SW 1271 (cell line): ENCODE measurements at regions not wholly inside any gene's neighbourhood (a gene's known extent, or its start where the extent isn't known, plus 50 kb on each side); places are given as distances from the start of the nearest gene placed in this dataset.
"Not testable (repeated sequence)": the region's sequence is repeated elsewhere in the genome, so short reads cannot be mapped to it uniquely, and the experiment has no call there.

Source experiments
- DNase-seq, 2 experiments: peaks; one replicate each; lab custom pipeline; 2025; lab: John Stamatoyannopoulos, UW

- no peak for DNase-seq
Observed at GRCh38 chr12:91311081-91311480, 128.5 kb upstream of the DCN start.

- DNase-seq: no peak
Observed at GRCh38 chr12:91309450-91309849, 126.8 kb upstream of the DCN start.

- DNase-seq: no peak
Observed at GRCh38 chr12:91307957-91308670, 125.5 kb upstream of the DCN start.

DNA sequence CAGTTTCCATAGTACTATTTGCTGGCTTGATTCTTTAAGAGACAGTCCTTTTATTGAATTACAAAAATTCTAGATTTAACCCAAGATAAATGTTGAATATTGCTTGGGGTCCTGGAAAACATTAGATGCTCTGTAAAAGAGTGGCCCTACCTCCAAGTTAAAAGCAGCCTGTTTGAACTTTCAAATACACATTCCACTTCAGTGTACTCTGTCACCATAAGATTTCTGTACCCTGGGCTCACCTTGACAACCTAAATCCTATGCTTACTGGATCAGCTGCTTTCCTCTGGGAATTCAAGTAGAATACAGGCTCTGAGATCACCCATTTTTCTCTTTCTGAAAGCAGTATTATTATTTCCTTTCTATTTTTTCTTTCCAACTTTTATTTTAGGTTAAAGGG, 107.7 kb upstream of the DCN start:
- DNase-seq: no peak

- no peak for DNase-seq
Observed at GRCh38 chr12:91289906-91290305, 107.3 kb upstream of the DCN start.

DNA sequence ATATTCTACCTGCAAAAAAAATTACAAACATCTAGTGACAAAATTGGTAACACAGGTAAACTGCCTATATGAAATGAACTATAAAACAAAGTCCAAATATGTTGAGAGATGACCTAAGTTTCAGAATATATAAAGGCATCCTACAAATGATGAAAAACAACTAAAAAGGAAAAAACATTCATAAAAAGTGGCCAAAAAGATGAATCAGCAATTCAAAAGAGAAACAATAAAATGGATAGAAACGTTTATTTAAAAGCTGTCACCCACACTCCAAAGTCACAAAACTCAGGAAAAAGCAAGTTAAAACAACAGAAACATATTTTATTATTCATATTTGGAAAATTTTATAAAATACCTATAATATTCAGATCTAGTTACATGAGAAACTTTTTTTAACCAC, 106.5 kb upstream of the DCN start:
- no peak for DNase-seq

DNA sequence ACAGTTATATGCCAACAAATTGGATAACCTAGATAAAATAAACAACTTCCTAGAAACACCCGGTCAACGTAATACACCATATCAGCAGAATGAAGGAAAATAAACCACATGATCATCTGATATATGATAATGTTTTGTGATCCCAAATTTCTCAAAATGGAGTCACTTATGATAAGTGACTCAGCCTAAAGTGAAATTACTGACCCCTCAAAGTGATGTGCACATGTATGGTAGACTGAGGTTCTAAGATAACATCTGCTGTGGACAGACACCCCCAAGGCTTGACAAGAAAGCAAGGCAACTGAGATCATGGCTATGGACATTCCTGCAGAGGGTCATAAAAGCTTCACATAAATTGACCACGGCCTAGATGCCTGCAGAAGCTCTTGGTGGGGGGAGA, 105.1 kb upstream of the DCN start:
- no peak for DNase-seq

DNA sequence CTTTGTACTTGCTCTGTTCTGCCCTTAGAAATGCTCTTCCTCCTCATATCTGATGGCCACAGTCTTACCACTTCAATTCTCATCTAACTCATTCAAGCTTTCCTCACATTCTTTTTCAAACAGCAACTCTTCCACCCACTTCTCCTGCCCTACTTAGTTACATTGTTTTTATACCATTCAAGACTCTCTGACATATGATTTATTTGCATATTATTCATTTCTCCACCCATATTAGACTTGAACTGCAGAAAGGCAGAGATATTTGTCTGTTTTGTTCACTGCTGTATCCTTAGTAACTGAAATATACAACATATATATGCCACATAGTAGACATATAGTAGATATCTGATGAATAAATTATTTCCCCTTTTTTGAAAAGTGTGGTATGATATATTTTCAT, 95.5 kb upstream of the DCN start:
- no peak for DNase-seq

DNA sequence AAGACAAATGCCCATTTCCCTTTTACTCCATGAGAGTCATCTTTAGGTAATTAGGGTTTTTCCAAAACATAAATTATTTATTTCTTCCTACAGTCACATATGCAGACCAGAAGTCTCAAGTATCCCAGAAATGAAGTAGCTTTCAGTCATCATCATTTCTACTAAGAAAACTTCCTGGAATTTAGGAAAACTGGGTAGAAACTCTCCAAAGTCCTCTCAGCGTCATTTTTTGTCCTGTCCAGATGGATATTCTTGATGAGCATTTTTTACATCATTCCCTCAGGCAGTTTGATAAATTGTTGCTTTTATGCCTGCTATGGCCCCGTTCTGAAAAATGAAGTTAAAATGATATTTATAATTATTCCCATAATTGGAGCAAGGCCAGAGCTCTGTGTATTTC, 93.9 kb upstream of the DCN start:
- no peak for DNase-seq

DNA sequence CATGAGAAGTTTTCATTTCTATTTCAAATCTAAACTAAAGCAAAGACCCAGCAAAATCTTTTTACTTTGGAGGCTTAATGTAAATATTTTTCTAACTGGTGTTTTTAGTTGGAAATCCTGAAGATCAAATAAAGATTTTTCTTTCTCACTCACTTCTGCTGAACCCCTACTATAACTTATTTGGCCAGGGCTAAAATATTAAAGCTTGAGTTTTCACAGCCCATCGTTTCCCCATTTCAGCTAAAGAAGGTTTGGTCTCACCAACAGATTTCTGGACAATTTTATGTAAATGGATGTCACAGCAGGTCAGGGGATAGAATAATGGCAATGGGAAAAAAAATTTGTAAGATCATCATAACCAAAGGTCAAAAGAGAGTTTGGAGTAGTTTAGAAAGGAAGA, 92.7 kb upstream of the DCN start:
- DNase-seq: no peak

- DNase-seq: no peak
Observed at GRCh38 chr12:91274916-91275315, 92.3 kb upstream of the DCN start.

DNA sequence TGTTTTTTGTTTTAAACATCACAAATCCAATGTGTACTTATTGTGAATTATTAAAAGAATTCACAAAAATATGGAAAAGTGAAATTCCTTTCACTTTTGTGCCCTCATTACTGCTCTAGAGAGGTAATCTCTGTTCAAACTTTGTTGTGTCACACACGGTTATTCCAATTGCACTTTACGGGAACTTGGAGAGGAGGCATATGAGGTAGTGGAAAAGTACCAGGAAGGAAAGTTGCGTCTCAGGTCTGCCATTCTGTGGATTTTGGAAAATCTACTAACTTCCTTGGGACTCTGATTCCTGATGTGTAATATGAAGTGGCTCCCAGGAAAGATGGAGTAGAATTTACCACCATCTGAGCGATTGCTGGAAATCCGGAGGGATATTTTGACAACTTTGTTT, 90.9 kb upstream of the DCN start:
- no peak for DNase-seq

GRCh38 chr12:91272461-91273063, 89.9 kb upstream of the DCN start:
- DNase-seq: no peak

DNA sequence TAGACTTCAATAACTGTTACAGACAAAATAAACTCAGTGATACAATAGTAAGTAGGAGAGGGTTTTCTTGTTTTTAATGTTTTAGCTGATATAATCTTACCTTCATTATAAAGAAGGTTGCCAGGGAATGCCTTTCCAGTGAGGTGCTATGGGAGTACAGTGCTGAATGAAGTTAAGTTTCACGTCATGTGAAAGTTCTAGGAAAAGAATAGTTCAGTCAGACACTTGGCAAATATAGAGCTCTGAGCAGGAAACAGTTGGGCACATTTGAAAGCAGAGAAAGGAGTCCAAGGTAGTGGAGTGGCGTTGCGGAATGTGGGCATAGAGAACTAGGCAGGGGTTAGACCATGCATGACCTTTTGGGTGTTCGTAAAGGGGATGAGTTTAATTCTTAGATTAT, 88.6 kb upstream of the DCN start:
- DNase-seq: no peak

DNA sequence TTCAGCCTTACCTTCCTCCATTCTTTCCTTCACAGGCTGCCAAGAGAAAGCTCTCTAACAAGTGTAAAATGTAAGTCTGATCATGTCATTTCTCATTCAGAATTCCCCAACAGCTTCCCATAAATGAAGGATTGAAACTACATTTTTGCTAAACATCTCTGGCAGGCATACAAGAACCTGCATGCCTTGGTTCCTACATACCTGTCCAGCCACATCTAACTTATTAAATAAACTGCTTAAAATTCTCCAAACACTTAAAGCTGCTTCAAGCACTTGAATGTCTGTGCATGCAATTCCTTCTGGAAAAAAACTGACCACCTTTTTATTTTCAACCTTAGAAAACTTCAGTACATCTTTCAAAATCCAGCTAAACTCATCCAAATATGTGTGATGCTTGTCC, 84.4 kb upstream of the DCN start:
- no peak for DNase-seq

DNA sequence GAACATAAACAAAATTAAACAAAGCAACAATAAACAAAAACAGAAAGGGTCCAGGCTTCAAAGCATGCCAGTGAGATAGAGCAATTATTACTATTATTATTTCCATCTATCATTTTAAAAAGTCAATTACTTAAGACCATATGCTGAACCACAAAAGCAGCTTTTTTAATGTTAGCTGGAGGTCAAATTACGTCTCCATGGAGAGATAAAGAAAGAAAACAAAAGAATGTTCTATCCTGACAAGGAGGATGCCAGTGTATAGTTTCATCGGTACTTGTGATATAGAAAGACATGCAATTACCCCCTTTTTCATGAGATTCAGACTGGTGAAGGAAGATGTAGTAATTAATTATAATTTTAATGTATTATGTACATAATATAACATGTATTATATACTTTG, 81.6 kb upstream of the DCN start:
- no peak for DNase-seq

DNA sequence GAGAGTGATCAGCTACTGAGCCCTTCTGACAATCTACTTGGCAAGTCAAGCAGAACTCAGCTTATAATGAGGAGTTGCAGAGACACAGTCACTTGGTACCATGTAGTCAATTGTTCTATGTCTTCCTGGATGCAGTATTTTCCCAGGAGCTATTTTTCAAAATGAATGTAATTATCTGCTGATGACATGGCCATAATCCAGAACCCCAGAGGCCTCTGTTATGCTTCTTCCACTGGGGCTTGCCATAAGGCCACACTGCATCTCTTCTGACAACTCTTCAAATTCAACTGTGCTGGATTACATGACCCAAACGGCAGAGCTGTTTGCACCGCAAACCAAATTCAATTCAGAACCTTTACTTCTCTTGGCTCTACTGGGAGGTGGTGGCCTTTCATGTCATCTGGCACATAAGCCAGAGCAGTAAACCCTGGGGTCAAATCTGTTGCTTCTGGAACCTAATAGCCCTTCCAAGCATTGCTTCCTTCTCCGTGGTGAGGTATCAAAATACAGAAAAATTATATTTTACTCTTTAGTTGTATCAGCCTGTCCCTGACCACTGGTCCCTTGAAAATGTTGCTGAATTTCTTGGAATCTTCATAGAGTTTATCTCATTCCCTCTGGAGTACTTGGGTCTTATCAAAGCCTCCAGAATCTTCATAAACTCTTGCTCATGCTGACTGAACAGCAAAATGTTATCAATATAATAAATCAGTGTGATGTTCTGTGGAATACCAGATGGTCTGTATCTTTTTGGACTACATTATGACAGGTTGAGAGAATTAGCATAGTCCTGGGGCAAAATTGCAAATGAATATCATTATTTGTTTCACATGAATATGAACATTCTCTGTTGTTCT, 79.4 kb upstream of the DCN start:
- no peak for DNase-seq

GRCh38 chr12:91256411-91256810, 73.8 kb upstream of the DCN start:
- no peak for DNase-seq

- no peak for DNase-seq
Observed at GRCh38 chr12:91252341-91252740, 69.7 kb upstream of the DCN start.

DNA sequence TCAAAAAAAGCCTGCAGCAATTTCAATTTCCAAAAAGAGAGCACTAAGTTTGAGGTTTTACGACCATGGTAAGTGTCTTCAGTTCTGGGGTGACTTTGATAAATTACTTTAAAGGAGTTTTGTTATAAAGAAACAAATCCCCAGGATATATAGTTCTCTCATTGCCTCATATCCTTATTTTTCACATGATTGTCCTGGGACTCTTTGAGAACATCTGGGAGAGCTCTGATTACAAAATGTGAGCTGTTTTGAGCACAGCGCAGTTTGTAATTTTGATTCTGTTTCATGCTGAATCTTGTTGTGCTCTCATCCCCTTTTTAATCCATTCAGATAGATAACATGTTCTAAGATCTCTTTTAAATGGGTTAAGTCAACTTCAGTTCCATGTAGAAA, 67.7 kb upstream of the DCN start:
- DNase-seq: no peak

DNA sequence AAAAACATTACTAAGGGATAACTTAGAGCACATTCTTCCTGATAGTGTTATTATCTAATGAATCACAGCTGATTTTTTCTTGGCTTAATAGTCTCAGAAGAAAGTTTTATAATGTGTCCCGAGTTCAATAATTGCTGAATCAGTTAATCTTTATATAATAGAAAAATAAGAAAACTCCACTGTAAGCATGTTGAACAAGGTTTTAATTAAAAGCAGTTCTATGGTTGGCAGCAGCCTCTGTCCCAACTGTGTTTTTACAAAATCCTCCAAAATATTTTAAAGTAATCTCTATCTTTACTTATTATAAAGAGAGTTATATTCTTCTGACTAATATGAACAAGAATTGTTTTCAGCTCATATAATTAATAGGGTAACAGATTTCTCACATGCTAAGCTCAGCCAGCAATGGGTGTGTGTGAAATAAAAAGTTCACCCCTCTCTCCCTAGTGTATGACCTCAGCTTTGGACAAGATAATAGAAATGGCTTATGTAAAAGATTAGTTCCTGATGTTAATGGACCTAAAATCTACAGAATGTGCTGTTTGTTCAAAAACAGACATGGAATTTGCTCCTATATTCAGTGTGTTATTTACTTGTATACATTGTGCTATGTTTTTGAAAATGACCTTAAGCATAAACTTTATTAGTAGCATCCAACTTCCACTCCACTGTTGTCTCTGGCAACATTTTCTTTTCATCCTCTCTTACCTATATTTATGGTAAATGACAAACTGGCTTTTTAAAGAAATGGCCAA, 67.1 kb upstream of the DCN start:
- no peak for DNase-seq

DNA sequence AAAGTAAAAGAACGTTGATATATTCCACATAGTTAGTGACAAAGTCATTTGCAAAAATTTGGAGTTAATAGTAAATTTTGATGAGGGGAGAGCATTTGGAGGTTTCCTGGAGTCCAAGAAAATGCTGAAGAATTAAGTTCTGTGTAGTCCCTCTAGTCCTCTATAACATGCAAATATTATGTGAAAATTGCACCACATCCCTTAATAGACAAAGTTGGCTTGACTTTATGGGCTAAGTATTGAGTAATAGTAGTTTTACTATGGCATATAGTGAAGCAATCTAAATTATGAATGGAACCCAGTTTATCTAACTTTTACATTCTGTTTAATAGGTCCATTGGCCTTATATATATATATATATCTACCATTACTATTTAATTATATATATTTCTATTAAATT, 66.4 kb upstream of the DCN start:
- DNase-seq: no peak

- DNase-seq: not testable (repeated sequence)
Observed at GRCh38 chr12:91243177-91243576, 60.6 kb upstream of the DCN start.
